HG03575 (cell line): ENCODE measurements at regions not wholly inside any gene's neighbourhood (a gene's known extent, or its start where the extent isn't known, plus 50 kb on each side); places are given as distances from the start of the nearest gene placed in this dataset.
"Not testable (repeated sequence)": the region's sequence is repeated elsewhere in the genome, so short reads cannot be mapped to it uniquely, and the experiment has no call there.

Source experiments
- ATAC-seq: cut with Tn5 transposase; IDR thresholded peaks from one replicate; pipeline ENCODE4 v1.9.1; 2021; ENCODE audit not compliant: unreplicated experiment, insufficient number of reproducible peaks, low FRiP score; ENCODE audit errors: extremely low read depth

GRCh38 chr16:17563323-17564091 lies 92.7 kb upstream of the XYLT1 start:
- no peak for ATAC-seq

GRCh38 chr16:17561056-17561455 lies 90.3 kb upstream of the XYLT1 start:
- ATAC-seq: no peak

GRCh38 chr16:17560548-17560947 lies 89.8 kb upstream of the XYLT1 start:
- ATAC-seq: no peak

- ATAC-seq: no peak
These were observed 88.6 kb upstream of the XYLT1 start for GRCh38 chr16:17559394-17559793.

- no peak for ATAC-seq
These were observed 87.2 kb upstream of the XYLT1 start for GRCh38 chr16:17557949-17558348.

GRCh38 chr16:17557480-17557879 lies 86.7 kb upstream of the XYLT1 start:
- no peak for ATAC-seq

GRCh38 chr16:17556276-17557052 lies 85.7 kb upstream of the XYLT1 start:
- ATAC-seq: no peak

GRCh38 chr16:17555176-17555575 lies 84.4 kb upstream of the XYLT1 start:
- ATAC-seq: no peak

- no peak for ATAC-seq
These were observed 81.6 kb upstream of the XYLT1 start for GRCh38 chr16:17552351-17552750.

- ATAC-seq: not testable (repeated sequence)
These were observed 80.9 kb upstream of the XYLT1 start for GRCh38 chr16:17551682-17552081.

- ATAC-seq: no peak
These were observed 78.1 kb upstream of the XYLT1 start for GRCh38 chr16:17548825-17549224.

- ATAC-seq: no peak
These were observed 74.0 kb upstream of the XYLT1 start for GRCh38 chr16:17544785-17545184.

GRCh38 chr16:17544304-17544703 lies 73.5 kb upstream of the XYLT1 start:
- no peak for ATAC-seq

- ATAC-seq: no peak
These were observed 72.3 kb upstream of the XYLT1 start for GRCh38 chr16:17543073-17543472.

GRCh38 chr16:17541324-17541723 lies 70.6 kb upstream of the XYLT1 start:
- no peak for ATAC-seq

GRCh38 chr16:17538927-17539326 lies 68.2 kb upstream of the XYLT1 start:
- ATAC-seq: no peak

GRCh38 chr16:17532338-17532995 lies 61.7 kb upstream of the XYLT1 start:
- ATAC-seq: no peak

- ATAC-seq: peak; percentile 80
These were observed 59.4 kb upstream of the XYLT1 start for GRCh38 chr16:17529982-17530760.
